CD4-positive, alpha-beta T cell treated with Interleukin-6 at 100 ng/mL for 8 hours (primary cell): ENCODE measurements at regions not wholly inside any gene's neighbourhood (a gene's known extent, or its start where the extent isn't known, plus 50 kb on each side); places are given as distances from the start of the nearest gene placed in this dataset.

ENCODE experiments used
- DNase-seq: peaks from one replicate; pipeline ENCODE4 v3.0.0-alpha.2; 2020; ENCODE audit warnings: mixed read lengths, low spot score

GRCh38 chr1:227450489-227450888 is 112.9 kb upstream of the ZNF678 start:
- DNase-seq: no peak

DNA sequence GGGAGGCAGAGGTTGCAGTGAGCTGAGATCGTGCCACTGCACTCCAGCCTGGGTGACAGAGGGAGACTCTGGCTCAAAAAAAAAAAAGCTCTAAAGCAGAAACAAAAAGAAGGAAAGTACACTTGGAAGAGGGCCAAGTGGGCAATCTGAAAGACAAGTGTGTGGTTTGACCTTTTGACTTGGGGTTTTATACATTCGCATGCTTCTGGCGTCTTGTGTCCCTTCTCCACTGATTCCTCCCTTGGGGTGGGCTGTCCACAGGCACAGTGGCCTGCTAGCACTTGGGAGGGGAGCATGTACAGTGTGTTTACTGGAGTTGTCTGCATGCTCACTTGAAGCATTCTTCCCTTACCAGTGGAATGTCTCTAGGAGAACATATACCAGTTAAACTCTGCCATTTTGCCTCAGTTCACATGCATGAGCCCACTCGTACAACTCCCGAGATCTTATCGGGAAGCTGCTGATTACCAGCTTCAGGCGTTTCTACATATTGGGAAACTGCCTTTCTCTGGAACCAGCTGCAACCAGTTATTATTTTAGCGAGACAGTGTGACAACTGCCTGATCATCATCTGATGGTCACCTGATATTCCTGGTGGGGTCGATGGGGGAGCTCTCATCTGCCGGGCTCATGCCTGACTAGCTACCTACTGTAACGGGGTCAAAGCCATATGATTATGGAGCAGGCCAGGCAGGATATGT is 113.5 kb upstream of the ZNF678 start:
- no peak for DNase-seq

DNA sequence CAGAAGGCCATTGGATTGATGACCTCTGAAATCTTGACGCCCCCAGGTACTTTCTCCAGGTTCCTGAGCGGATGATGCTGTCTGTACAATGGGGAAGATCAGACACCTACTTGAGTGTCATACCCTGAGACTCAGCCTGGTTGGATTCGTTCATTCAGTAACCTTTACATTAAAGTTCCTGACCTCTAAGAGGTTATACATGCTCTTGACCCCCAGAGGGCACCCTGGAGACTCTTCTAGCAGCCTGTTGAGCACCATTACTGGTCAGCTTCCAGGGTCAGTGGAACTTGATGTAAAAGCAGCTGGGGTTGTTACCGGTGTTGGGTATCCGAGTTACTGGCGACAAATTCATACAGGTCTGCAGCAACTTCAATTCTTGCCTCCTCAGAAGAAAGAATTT is 114.3 kb upstream of the ZNF678 start:
- peak; percentile 9 for DNase-seq

- DNase-seq: no peak
Observed at GRCh38 chr1:227447531-227447990, 115.8 kb upstream of the ZNF678 start.

DNA sequence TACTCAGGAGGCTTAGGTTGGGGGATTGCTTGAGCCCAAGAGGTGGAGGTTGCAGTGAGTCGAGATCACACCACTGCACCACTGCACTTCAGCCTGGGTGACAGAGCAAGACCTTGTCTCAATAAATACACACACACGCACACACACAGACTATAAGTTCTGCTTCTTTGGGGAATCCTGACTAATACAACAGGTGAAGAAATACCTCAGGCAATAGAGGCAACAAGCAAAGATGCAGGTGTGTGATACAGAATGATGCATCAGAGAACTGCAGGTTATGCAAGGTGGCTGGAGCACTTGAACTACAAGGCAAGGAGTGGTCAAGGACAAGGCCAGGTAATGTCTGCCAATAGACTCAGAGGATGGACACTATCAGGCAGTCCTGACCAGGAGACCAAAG is 117.6 kb upstream of the ZNF678 start:
- DNase-seq: no peak

GRCh38 chr1:227445092-227445674 is 118.2 kb upstream of the ZNF678 start:
- no peak for DNase-seq

- no peak for DNase-seq
Observed at GRCh38 chr1:227440182-227440581, 121.9 kb upstream of the CDC42BPA start.

- DNase-seq: no peak
Observed at GRCh38 chr1:227437495-227438008, 119.3 kb upstream of the CDC42BPA start.

GRCh38 chr1:227434808-227435444 is 116.6 kb upstream of the CDC42BPA start:
- no peak for DNase-seq

DNA sequence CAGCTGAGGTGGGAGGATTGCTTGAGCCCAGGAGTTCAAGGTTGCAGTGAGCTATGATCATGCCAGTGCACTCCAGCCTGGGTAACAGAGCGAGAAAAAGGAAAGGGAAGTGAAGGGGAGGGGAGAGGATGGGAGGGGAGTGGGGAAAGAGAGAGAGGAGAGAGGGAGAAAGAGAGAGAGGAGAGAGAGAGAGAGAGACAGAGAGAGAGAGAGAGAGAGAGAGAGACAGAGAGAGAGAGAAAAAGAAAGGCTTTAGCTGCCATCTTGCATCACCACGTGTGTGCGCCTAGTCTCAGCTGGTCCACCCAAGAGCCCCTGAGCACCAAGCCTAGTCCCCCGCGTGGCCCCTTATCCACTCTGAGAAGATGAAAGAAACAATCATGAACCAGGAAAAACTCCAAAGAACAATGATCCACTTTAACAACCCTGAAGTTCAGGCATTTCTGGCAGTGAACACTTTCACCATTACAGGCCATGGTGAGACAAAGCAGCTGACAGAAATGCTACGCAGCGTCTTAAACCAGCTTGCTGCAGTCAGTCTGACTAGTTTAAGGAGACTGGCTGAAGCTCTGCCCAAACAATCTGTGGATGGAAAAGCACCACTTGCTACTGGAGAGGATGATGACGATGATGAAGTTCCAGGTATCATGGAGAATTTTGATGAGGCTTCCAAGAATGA is 115.5 kb upstream of the CDC42BPA start:
- DNase-seq: no peak

DNA sequence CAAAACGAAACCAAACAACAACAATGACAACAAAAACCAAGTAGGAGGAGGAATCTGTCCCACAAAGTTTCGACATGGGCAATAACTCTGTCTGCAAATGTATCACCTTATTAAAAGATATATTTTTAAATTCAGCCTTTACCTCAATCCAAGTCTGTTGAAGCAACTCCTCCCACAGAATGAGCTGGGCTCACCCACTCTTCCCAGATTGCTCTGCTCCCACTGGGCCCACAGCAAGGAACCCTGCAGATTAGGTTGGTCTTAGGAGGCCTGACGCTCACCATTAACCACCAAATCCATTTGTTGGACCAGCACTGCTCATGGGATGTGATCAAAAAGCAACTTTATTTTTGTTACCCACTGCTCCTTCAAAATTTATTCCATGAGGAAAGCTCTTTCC is 114.7 kb upstream of the CDC42BPA start:
- DNase-seq: no peak

- DNase-seq: no peak
Observed at GRCh38 chr1:227432181-227432535, 113.9 kb upstream of the CDC42BPA start.

DNA sequence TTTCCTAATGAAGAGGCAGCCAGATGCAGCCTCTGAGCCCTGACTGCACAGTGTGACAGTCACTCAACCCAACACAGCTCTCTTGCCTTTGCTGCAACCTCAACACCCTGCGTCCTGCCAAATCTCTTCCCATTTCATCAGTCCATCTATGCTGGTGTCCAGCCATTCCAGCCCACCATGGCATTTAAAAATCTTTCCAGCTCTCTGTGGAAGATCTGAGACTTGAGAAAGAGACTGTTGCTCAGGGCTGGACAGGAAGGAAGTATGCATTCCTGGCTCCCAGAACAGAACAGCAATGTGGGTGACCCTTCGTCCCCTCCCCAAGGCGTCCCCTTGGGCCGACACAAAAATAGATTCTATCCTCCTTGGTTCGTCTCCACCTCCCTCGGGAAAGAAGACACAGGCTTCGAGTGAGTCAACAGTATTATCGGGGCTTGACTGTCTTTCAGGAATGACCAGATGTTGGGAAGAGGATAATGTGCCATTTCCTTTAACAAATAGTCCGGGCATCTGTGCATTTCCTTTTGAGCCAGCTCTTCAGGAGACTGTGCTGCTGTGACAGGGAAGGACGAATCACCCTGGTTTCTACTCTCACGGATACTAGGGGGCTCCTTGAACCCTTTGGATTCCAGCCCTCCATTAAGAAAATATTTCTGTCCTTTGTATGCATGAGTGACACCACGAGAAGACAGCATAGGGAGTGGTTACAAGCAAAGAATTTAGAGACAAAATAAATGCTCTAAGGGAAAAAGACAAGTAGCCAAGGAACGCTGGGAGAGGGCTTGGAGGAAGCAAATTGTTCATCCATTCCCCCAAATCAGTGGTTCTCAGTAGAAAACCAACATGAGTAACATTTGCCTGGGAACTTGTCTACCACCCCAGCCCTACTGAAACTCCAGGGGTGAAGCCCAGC is 111.4 kb upstream of the CDC42BPA start:
- DNase-seq: no peak

DNA sequence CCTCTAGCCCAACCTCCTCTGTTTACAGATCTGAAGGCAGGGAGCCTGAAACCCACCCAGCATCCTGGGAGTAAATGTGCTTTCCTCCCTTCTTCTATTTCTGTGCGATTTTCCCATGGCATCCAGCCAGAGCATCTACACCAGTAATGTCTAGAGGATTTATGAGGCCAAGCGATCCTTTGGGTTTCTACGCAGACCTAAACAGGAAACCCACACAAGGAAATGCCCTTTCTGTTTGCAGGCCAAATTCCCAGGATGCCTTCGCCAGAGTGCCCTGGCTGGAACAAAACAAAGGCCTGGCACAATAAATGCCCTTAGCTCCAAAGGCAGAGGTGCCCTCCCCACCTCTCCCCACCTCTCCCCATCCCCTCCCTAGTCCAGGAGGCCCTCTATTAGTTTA is 110.5 kb upstream of the CDC42BPA start:
- no peak for DNase-seq

DNA sequence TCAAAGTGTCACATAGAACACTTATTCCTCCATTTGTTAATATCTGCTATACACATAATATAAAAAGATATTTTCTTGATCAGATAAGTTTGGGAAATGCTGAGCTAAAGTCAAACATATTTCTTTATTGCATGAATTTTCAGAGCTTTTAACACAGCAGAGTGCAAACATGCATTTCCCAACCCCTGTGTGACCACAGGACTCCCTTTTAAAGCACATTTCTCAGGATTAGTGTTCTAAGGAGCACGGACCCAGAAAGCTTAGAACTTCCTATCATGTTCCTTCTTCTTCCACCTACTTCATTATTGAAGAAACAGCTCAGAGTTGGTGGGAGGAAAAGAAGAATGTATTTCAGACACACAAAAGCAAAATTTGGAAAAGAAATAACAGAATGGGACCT is 109.1 kb upstream of the CDC42BPA start:
- DNase-seq: no peak

- no peak for DNase-seq
Observed at GRCh38 chr1:227424953-227425352, 106.7 kb upstream of the CDC42BPA start.

GRCh38 chr1:227424159-227424680 is 105.9 kb upstream of the CDC42BPA start:
- no peak for DNase-seq

DNA sequence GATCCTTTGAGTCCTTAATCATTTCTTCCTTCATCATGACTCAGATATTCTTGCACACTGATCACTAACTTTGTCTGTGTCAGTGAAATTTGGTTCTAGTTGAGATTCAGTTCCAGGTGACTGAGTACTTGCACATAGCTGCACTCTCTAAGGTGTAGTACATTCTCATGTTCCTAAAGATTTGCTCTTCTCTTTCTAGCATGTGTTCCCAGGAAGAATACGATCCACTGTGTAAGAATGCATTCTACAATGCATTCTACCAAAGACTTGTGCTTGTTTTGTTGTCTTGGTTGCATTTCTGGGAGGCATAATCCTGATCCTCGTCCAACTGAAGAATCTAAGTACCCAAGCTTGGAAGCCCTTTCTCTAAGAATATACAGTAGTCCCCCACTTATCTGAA is 104.3 kb upstream of the CDC42BPA start:
- DNase-seq: no peak

DNA sequence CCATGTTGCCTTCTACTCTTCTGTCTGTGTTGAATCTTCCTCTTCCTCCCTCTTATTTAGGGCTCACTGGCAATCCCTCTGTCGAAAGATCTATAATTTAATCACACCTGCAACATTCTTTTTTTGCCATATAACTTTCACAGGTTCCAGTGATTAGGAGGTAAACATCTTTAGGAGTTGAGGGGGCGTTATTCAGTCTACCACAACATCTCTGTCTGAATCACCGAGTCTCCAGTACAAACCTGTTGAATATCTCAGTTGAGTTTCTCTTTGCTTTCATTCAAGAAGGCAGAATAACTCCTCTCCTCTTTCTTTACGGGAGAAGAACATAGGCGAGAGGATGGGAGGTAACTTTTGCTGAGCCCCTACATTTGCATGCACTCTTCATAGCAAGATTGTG is 101.9 kb upstream of the CDC42BPA start:
- DNase-seq: no peak

GRCh38 chr1:227417756-227418480 is 99.6 kb upstream of the CDC42BPA start:
- DNase-seq: no peak
